ENCODE measurements at regions not wholly inside any gene's neighbourhood (a gene's known extent, or its start where the extent isn't known, plus 50 kb on each side); places are given as distances from the start of the nearest gene placed in this dataset.
A peak's percentile ranks its signal among the peaks of the same experiment; 100 is the strongest.

DNA sequence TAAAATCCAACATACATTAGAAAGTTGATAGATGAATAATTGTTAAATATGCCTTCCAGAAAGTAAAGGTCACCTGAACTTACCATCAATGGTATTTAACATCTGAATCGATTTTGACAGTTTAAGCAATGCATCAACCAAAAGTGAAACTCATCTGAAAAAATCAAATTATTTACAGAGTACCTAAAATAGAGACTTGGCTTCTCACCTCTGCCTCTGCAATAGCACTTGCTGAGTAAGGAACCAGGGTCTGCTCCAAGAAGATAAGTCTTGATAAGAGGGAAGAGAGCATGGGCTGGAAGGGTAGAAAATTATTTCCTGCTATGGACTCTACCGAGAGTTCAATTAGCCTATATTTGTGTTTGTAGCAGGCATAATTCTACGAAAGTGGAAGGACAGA, 868.3 kb downstream of the STIM2 start:
- H3K79me2 ChIP-seq (ENCODE audit: control insufficient read depth, insufficient read depth, low read length) = no peaks in the 10 kb centered on the region
- intact Hi-C loops (cut with micrococcal nuclease; ENCODE audit: unreplicated experiment) = no loop called here
- H3K4me3 ChIP-seq = no peak overlapping the region
- SMC1A ChIA-PET (ENCODE audit: uncharacterized antibody, unreplicated experiment) = interaction anchor here (0.7 to 1.4 kb wide), 4 partner anchors 11 to 132 kb away, joined by 3 to 15 read pairs (median 6); no protein-coding TSS in a partner anchor
- H3K9me3 ChIP-seq (replicated peaks; ENCODE audit: control insufficient read depth, insufficient read depth, low read length) = no peaks in the 10 kb centered on the region
- RAD21 ChIA-PET (ENCODE audit: unreplicated experiment) = interaction anchor here (1.5 kb wide), 1 partner anchor 10 kb away, joined by 7 read pairs; no protein-coding TSS in a partner anchor
- peak; percentile 37 for TF ChIP-seq MEF2B (IDR thresholded peaks at IDR 0.05; ENCODE audit: partially characterized antibody, poor library complexity, severe bottlenecking)
- no peak for TF ChIP-seq DPF2 (IDR thresholded peaks at IDR 0.05)
- TF ChIP-seq ZSCAN29 (IDR thresholded peaks at IDR 0.05) = no peak
- no peak for TF ChIP-seq ZNF207 (IDR thresholded peaks at IDR 0.05; ENCODE audit: borderline replicate concordance)
- TF ChIP-seq BRCA1 (IDR thresholded peaks at IDR 0.05; ENCODE audit: low read depth, low read length) = no peak
- TF ChIP-seq NRF1 (conservative IDR thresholded peaks at IDR 0.05; ENCODE audit: low read depth, low read length) = no peak
- peak; percentile 53 for ATAC-seq
- H2AFZ ChIP-seq (ENCODE audit: control insufficient read depth, low read depth, low read length) = no peak overlapping the region
- in situ Hi-C loops (cut with MboI) = no loop called here
- no peak overlapping the region for H3K9ac ChIP-seq (ENCODE audit: control insufficient read depth, insufficient read depth, low read length)
- no peaks in the 10 kb centered on the region for H3K36me3 ChIP-seq (ENCODE audit: control insufficient read depth in 2 of 2, insufficient read depth in 2 of 2, low read length in 1 of 2)
- no peaks in the 10 kb centered on the region for H3K27me3 ChIP-seq (replicated peaks in 1 of 2; ENCODE audit: control insufficient read depth in 2 of 2, insufficient read depth in 2 of 2, low read length in 1 of 2)
- POLR2A ChIA-PET = interaction anchor here (1.1 kb wide), 1 partner anchor 9 kb away, joined by 3 read pairs; no protein-coding TSS in a partner anchor
- no peaks in the 10 kb centered on the region for H4K20me1 ChIP-seq (ENCODE audit: control insufficient read depth, insufficient read depth)
- no peak overlapping the region for H3K27ac ChIP-seq (ENCODE audit: control insufficient read depth, insufficient read depth)
- 16% methylated on average over 3 of the region's 3 CpGs for WGBS (ENCODE audit: insufficient coverage, insufficient replicate concordance, low lambda C conversion rate, missing lambda C conversion rate)
- no peak for FAIRE-seq
- no peak for DNase-seq (ENCODE audit: low read depth, low spot score)
- CTCF ChIA-PET = interaction anchor here (0.6 to 1.2 kb wide), 3 partner anchors 12 to 58 kb away, joined by 3 to 6 read pairs (median 4); no protein-coding TSS in a partner anchor
- H3K4me2 ChIP-seq (ENCODE audit: control insufficient read depth, insufficient read depth) = no peak overlapping the region
- BruUV-seq (replicated peaks) = no TSS peak
- H3K4me1 ChIP-seq (ENCODE audit: control insufficient read depth, insufficient read depth, low read length) = no peaks in the 10 kb centered on the region

- no peak overlapping the region for H3K9ac ChIP-seq (ENCODE audit: control insufficient read depth, insufficient read depth, low read length)
- FAIRE-seq (no peak), DNase-seq (ENCODE audit: low read depth, low spot score) (no peak), ATAC-seq (no peak)
- SMC1A ChIA-PET (ENCODE audit: uncharacterized antibody, unreplicated experiment) = interaction anchor here (0.6 to 2.1 kb wide), 7 partner anchors 13 to 429 kb away, joined by 3 to 6 read pairs (median 4); no protein-coding TSS in a partner anchor
- RAD21 ChIA-PET (ENCODE audit: unreplicated experiment) = no interaction called here
- no peaks in the 10 kb centered on the region for H3K27me3 ChIP-seq (replicated peaks in 1 of 2; ENCODE audit: control insufficient read depth in 2 of 2, insufficient read depth in 2 of 2, low read length in 1 of 2)
- no peak overlapping the region for H3K27ac ChIP-seq (ENCODE audit: control insufficient read depth, insufficient read depth)
- CTCF ChIA-PET = interaction anchor here (1.0 to 1.5 kb wide), 2 partner anchors 26 to 50 kb away, joined by 3 to 4 read pairs; no protein-coding TSS in a partner anchor
- no peaks in the 10 kb centered on the region; the same call in 2 of the 3 replicates for H3K9me3 ChIP-seq (replicated peaks; ENCODE audit: control insufficient read depth, insufficient read depth, low read length)
- intact Hi-C loops (cut with micrococcal nuclease; ENCODE audit: unreplicated experiment) (no loop called here), in situ Hi-C loops (cut with MboI) (no loop called here)
- H4K20me1 ChIP-seq (ENCODE audit: control insufficient read depth, insufficient read depth) = no peaks in the 10 kb centered on the region
- no peaks in the 10 kb centered on the region for H3K79me2 ChIP-seq (ENCODE audit: control insufficient read depth, insufficient read depth, low read length)
- no peak overlapping the region for H3K4me3 ChIP-seq
- no peaks in the 10 kb centered on the region for H3K36me3 ChIP-seq (ENCODE audit: control insufficient read depth in 2 of 2, insufficient read depth in 2 of 2, low read length in 1 of 2)
- no peak overlapping the region for H2AFZ ChIP-seq (ENCODE audit: control insufficient read depth, low read depth, low read length)
- H3K4me2 ChIP-seq (ENCODE audit: control insufficient read depth, insufficient read depth) = no peak overlapping the region
- no peaks in the 10 kb centered on the region for H3K4me1 ChIP-seq (ENCODE audit: control insufficient read depth, insufficient read depth, low read length)
- POLR2A ChIA-PET = interaction anchor here (0.7 kb wide), 1 partner anchor 53 kb away, joined by 3 read pairs; no protein-coding TSS in a partner anchor
- no TSS peak for BruUV-seq (replicated peaks)
- TF ChIP-seq NFXL1 (IDR thresholded peaks at IDR 0.05; ENCODE audit: borderline replicate concordance) (no peak), CHD2 (IDR thresholded peaks at IDR 0.05; ENCODE audit: borderline replicate concordance, low read depth, low read length) (no peak), JUND (IDR thresholded peaks at IDR 0.05; ENCODE audit: low read depth, low read length) (no peak), STAT3 (IDR thresholded peaks at IDR 0.05; ENCODE audit: low read depth, low read length) (no peak), HDGF (IDR thresholded peaks at IDR 0.05) (no peak), ZBTB40 (IDR thresholded peaks at IDR 0.05; ENCODE audit: borderline replicate concordance) (no peak), SMAD5 (IDR thresholded peaks at IDR 0.05; ENCODE audit: low read depth) (no peak), MEF2B (IDR thresholded peaks at IDR 0.05; ENCODE audit: partially characterized antibody, poor library complexity, severe bottlenecking) (no peak), ZNF217 (IDR thresholded peaks at IDR 0.05) (no peak), TCF7 (IDR thresholded peaks at IDR 0.05; ENCODE audit: borderline replicate concordance) (no peak), ZBED1 (IDR thresholded peaks at IDR 0.05; ENCODE audit: borderline replicate concordance) (no peak), ZNF274 (IDR thresholded peaks at IDR 0.05; ENCODE audit: insufficient read depth, insufficient read length) (no peak)
These were observed 882.2 kb downstream of the STIM2 start for GRCh38 chr4:27742816-27743215.

Measured in GM12878 (cell line).